NCI-H1930 (cell line): ENCODE measurements at regions not wholly inside any gene's neighbourhood (a gene's known extent, or its start where the extent isn't known, plus 50 kb on each side); places are given as distances from the start of the nearest gene placed in this dataset.
"Not testable (repeated sequence)": the region's sequence is repeated elsewhere in the genome, so short reads cannot be mapped to it uniquely, and the experiment has no call there.

Experiments
- DNase-seq, 2 experiments: peaks; one replicate each; lab custom pipeline; 2025; lab: John Stamatoyannopoulos, UW

DNA sequence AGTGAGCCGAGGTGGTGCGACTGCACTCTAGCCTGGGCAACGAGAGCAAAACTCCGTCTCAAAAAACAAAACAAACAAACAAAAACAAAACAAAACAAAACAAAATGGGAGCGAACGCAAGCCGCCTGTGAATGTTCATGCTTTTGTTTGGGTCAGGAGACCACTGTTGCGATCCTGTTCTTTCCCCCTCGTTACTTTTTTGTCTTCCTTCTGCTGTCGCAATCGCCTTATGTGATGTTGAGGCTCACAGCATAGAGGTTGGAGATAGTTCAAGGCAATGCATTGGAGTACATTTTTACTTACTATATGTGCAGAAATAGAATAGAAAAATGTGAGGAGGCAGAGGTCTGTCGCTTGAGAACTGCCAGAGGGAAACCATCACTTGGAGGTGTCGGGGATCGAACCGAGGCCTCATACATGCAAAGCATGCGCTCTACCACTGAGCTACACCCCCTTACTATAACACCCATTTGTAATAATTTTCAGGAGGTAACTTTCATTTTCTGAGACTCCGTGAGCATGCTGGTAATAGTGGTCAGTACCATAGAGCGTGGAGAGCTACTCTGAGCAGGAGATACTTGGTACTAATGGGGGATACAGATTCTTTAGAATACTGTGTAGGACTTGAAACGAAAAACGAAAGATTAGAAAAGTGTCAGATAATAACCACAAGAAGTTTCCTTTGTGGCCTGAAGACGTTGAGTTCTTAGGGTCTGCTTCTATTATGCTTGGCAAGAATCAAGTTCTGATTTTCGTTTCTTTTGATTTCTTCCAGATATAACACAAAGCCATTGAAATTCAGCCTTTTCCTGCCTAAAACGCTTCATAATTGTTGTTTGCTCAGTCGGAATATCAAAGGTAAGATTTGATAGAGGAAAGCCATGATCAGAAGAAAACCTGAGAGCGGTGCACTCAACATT is 121.1 kb downstream of the TRIM27 start:
- no peak for DNase-seq

- no peak for DNase-seq
These were observed 120.5 kb downstream of the TRIM27 start for GRCh38 chr6:28803337-28803709.

- peak; percentile 29 to 67 for DNase-seq
These were observed 116.0 kb downstream of the TRIM27 start for GRCh38 chr6:28807682-28808280.

DNA sequence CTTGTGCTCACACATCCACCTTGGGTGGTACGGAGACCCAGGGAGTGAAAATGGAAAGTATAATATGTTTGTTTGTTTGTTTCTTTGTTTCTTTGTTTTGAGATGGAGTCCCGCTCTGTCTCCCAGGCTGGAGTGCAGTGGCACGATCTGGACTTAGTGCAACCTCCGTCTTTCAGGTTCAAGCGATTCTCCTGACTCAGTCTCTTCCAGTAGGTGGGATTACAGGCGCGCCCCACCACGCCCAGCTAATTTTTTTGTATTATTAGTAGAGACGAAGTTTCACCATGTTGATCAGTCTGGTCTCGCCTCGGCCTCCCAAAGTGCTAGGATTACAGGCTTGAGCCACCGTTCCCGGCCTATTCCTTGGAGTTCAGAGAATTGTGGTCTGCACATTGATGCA is 115.4 kb downstream of the TRIM27 start:
- no peak for DNase-seq

GRCh38 chr6:28809947-28810658 is 113.7 kb downstream of the TRIM27 start:
- no peak for DNase-seq

DNA sequence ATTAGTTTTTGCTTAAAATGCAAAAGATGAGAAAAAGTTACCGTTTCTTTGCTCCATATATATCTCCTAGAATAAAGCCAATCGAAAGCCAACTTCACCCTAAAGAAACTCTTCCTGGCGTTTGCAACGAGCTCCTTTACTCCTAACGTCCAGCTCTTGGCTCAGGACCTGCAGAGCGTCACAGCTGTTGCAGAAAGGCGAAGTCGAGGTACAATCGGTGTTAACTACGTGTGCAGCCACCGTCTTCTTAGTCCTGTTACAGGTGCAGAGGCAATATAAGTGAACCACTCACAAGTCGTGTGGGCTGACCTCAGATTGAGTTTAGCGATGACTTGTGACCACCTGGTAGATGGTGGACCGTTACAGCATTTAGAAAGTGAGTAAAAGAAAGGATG is 113.1 kb downstream of the TRIM27 start:
- DNase-seq = no peak

DNA sequence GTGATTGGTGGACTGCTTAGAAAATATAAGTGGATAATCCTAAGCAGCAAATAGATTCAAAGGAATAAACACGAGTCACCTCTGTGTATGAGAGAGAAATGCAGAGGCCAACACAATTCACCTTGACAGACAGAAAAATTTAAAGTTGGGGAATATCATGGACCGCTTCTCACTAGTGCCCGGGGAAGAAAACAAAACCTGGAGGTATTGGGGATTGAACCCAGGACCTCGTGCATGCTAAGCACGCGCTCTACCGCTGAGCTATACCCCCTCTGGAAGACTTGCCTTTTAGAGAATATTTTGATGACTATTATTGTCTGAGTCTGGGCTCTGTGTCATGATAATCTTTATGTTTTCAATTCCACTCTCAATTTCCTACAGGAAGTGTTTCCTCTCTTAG is 111.9 kb downstream of the TRIM27 start:
- DNase-seq = no peak

DNA sequence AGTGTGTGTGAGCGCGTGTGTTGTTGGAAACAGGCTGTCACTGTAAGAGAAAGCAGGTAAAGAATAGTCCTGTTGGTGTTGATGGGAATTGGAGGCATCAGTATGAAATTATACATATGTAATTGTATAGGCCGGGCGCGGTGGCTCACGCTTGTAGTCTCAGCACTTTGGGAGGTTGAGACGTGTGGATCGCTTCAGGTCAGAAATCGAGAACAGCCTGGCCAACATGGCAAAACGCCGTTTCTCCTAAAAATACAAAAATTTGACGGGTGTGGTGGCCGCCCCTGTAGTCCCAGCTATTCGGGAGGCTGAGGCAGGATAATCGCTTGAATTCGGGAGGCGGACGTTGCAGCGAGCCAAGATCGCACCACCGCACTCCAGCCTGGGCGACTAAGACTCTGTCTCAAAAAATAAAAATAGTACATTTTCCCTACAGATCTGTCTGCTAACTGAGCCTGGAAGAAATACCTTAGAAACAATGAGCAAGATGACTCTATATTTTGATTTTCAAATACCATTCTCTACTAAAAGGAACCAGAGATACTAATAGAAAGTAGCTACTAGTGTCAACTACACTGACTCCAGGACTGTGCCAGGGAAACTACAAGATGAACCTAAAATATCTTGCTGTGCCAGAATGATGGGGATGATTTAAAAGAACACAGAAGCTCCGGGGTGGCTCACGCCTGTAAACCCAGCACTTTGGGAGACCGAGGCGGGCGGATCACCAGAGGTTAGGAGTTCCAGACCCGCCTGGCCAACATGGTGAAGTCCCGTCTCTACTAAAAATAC is 110.8 kb downstream of the TRIM27 start:
- no peak for DNase-seq

- no peak for DNase-seq
These were observed 109.5 kb downstream of the TRIM27 start for GRCh38 chr6:28814032-28814976.

GRCh38 chr6:28816339-28816908 is 107.4 kb downstream of the TRIM27 start:
- no peak for DNase-seq

DNA sequence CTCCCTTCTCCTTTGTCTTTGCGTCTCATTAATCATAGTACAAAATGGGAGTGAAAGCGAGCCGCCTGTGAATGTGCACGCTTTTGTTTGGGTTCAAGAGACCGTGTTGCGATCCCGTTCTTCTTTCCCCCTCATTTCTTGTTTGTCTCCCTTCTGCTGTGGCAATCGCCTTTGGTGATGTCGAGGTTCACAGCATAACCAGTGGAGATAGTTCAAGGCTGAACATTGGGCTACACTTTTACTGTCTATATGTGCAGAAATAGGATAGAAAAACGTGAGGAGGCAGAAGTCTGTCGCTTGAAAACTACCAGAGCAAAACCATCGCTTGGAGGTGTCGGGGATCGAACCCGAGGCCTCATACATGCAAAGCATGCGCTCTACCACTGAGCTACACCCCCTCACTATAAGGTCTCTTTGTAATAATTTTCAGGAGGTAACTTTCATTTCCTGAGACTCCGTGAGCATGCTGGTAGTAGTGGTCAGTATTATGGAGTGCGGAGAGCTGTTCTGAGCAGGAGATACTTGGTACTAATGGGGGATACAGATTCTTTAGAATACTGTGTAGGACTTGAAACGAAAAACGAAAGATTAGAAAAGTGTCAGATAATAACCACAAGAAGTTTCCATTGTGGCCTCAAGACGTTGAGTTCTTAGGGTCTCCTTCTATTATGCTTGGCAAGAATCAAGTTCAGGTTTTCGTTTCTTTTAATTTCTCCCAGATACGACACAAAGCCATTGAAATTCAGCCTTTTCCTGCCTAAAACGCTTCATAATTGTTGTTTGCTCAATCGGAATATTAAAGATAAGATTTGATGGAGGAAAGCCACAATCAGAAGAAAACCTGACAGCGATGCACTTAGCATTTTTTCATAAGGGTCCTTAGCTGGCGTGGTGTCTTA is 106.6 kb downstream of the TRIM27 start:
- peak in 1 of 2 experiments; percentile 9 for DNase-seq

- DNase-seq = no peak
These were observed 106.0 kb downstream of the TRIM27 start for GRCh38 chr6:28817808-28818145.

DNA sequence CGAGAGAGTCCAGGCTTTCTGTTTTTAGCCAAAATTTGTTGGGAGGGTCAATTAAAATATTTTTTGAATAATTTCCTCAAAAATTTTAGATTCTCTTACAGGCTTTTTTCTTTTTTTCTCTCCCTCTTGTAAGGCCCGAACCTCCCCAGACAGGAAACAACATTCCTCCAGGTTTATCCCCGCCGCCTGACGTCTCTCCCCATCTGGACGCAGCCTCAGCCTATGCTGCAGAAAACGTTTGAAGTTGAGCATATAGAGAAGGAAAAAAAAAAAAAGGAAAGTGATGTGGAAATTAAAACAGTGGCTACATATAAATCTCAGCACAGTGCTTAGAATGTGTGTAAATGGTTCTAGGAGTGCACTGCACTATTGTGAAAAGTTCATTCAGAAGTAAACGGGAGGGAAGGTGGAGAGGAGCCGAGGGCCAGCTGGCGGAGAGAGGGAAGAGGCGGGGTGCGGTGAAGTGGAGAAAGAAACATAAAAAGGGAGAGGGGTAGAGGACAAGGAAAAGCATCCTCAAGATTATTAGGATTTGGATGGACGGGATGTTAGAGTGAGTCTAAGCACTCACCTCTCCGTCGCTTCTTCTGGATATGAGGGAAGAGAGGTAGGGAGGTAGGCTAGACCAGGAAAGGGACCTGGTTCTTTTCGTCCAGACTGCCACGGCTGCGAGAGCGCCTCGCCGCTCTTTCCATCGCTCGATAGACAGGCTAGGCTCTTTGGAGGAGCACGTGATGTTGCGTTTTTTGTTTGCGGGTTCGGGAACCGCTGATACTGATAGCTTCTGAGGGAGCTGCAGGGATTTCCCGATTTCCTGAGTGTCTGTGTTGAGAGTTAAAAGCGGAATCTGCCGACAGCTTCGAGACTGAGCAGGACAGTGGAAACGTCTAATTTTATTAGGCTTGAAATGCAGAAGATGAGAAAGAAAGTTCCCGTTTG is 98.7 kb downstream of the TRIM27 start:
- DNase-seq = no peak

DNA sequence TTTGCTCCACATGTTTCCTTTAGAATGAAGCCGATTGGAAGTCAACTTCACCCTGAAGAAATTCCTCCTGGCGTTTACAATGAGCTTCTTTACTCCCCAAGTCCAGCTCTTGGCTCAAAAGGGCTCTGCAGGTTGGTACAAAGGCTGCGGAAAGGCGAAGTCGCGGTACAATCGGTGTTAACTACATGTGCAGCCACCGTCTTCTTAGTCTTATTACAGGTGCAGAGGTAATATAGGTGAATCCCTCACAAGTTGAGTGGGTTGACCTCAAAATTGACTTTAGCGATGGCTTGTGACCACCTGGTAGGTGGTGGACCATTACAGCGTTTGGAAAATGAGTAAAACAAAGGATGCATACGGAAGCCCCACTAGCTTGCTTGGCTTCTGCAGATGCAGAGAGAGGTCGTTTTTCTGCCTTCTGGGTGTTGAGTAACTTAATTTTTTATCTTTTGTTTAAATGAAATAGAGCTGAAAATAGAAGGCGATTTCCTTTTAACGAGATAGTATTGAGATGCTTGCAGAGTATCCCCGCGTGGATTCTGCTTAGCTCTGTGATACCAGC is 98.0 kb downstream of the TRIM27 start:
- no peak for DNase-seq

DNA sequence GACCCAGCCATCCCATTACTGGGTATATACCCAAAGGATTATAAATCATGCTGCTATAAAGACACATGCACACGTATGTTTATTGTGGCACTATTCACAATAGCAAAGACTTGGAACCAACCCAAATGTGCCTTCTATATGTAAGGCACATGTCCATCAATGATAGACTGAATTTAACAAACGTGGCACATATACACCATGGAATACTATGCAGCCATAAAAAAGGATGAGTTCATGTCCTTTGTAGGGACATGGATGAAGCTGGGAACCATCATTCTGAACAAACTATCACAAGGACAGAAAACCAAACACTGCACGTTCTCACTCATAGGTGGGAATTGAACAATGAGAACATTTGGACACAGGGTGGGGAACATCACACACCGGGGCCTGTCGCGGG is 92.1 kb downstream of the TRIM27 start:
- not testable (repeated sequence) for DNase-seq

DNA sequence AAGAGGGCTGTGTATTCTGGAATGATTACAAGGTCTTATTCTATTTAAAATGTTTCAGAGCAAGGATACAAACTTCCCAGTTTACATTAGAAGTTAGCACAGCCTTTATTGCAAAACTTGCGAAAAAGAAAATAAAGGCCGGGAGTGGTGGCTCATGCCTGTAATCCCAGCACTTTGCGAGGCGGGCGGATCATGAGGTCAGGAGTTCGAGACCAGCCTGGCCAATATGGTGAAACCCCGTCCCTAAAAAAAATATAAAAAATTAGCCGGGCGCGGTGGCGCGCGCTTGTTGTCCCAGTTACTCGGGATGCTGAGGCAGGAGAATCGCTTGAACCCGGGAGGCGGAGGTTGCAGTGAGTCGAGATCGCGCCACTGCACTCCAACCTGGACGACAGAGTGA is 87.1 kb downstream of the TRIM27 start:
- not testable (repeated sequence) for DNase-seq

GRCh38 chr6:28838289-28838633 is 85.5 kb downstream of the TRIM27 start:
- DNase-seq = peak; percentile 65 to 71
